ENCODE measurements at regions not wholly inside any gene's neighbourhood (a gene's known extent, or its start where the extent isn't known, plus 50 kb on each side); places are given as distances from the start of the nearest gene placed in this dataset.

GRCh38 chr7:41425926-41426325 is 277.0 kb downstream of the INHBA start:
- POLR2A ChIA-PET, result no interaction called here
- CTCF ChIA-PET, result no interaction called here
- no peak for DNase-seq (ENCODE audit: extremely low spot score)
- no peak for TF ChIP-seq CTCF (IDR thresholded peaks at IDR 0.05; ENCODE audit: control extremely low read depth, extremely low read depth, low read depth, missing control alignments)

- DNase-seq (ENCODE audit: extremely low spot score), result no peak
- POLR2A ChIA-PET, result no interaction called here
- CTCF ChIA-PET, result interaction anchor here (1.4 kb wide), 1 partner anchor 8 kb away, joined by 3 read pairs; no protein-coding TSS in a partner anchor
- no peak for TF ChIP-seq CTCF (IDR thresholded peaks at IDR 0.05; ENCODE audit: control extremely low read depth, extremely low read depth, low read depth, missing control alignments)
Measured at GRCh38 chr7:41421056-41421455, 281.8 kb downstream of the INHBA start.

GRCh38 chr7:41420421-41420820 is 282.5 kb downstream of the INHBA start:
- TF ChIP-seq CTCF (IDR thresholded peaks at IDR 0.05; ENCODE audit: control extremely low read depth, extremely low read depth, low read depth, missing control alignments), result no peak
- DNase-seq (ENCODE audit: extremely low spot score), result no peak
- ChIA-PET POLR2A (no interaction called here), CTCF (no interaction called here)

- ChIA-PET POLR2A (no interaction called here), CTCF (no interaction called here)
- no peak for DNase-seq (ENCODE audit: extremely low spot score)
- TF ChIP-seq CTCF (IDR thresholded peaks at IDR 0.05; ENCODE audit: control extremely low read depth, extremely low read depth, low read depth, missing control alignments), result no peak
Measured at GRCh38 chr7:41418337-41418736, 284.6 kb downstream of the INHBA start.

- ChIA-PET CTCF (interaction anchor here (1.6 kb wide), 1 partner anchor 16 kb away, joined by 4 read pairs; no protein-coding TSS in a partner anchor), POLR2A (no interaction called here)
- no peak for TF ChIP-seq CTCF (IDR thresholded peaks at IDR 0.05; ENCODE audit: control extremely low read depth, extremely low read depth, low read depth, missing control alignments)
- DNase-seq (ENCODE audit: extremely low spot score), result no peak
Measured at GRCh38 chr7:41416208-41416595, 286.7 kb downstream of the INHBA start.

GRCh38 chr7:41415471-41416207 is 287.3 kb downstream of the INHBA start:
- ChIA-PET CTCF (interaction anchor here (1.6 kb wide), 1 partner anchor 16 kb away, joined by 4 read pairs; no protein-coding TSS in a partner anchor), POLR2A (no interaction called here)
- no peak for TF ChIP-seq CTCF (IDR thresholded peaks at IDR 0.05; ENCODE audit: control extremely low read depth, extremely low read depth, low read depth, missing control alignments)
- DNase-seq (ENCODE audit: extremely low spot score), result no peak

Data from GM10248 (cell line).